CMK (cell line): ENCODE measurements at regions not wholly inside any gene's neighbourhood (a gene's known extent, or its start where the extent isn't known, plus 50 kb on each side); places are given as distances from the start of the nearest gene placed in this dataset.
A peak's percentile ranks its signal among the peaks of the same experiment; 100 is the strongest.

Experiments used
- DNase-seq: peaks from one replicate; pipeline ENCODE4 v3.0.0-alpha.2; 2010; ENCODE audit warnings: low read depth

- no peak for DNase-seq
These were observed 307.4 kb upstream of the NR2F2 start for GRCh38 chr15:96023081-96023480.

GRCh38 chr15:96027501-96027900, 303.0 kb upstream of the NR2F2 start:
- no peak for DNase-seq

- DNase-seq = no peak
These were observed 301.9 kb upstream of the NR2F2 start for GRCh38 chr15:96028620-96029019.

GRCh38 chr15:96029172-96029571, 301.3 kb upstream of the NR2F2 start:
- no peak for DNase-seq

GRCh38 chr15:96031426-96032110, 298.9 kb upstream of the NR2F2 start:
- DNase-seq = no peak

- no peak for DNase-seq
These were observed 295.4 kb upstream of the NR2F2 start for GRCh38 chr15:96035091-96035490.

GRCh38 chr15:96035635-96036034, 294.9 kb upstream of the NR2F2 start:
- no peak for DNase-seq

- peak; percentile 31 for DNase-seq
These were observed 292.9 kb upstream of the NR2F2 start for GRCh38 chr15:96037584-96037983.

GRCh38 chr15:96038131-96038530, 292.4 kb upstream of the NR2F2 start:
- no peak for DNase-seq

- DNase-seq = no peak
These were observed 291.9 kb upstream of the NR2F2 start for GRCh38 chr15:96038650-96039049.

GRCh38 chr15:96041982-96042733, 288.3 kb upstream of the NR2F2 start:
- no peak for DNase-seq

- no peak for DNase-seq
These were observed 287.7 kb upstream of the NR2F2 start for GRCh38 chr15:96042734-96043224.

- no peak for DNase-seq
These were observed 286.8 kb upstream of the NR2F2 start for GRCh38 chr15:96043591-96044171.

- no peak for DNase-seq
These were observed 283.8 kb upstream of the NR2F2 start for GRCh38 chr15:96046620-96047240.

- DNase-seq = no peak
These were observed 283.1 kb upstream of the NR2F2 start for GRCh38 chr15:96047255-96047931.

GRCh38 chr15:96049323-96049722, 281.2 kb upstream of the NR2F2 start:
- no peak for DNase-seq

GRCh38 chr15:96049766-96050165, 280.7 kb upstream of the NR2F2 start:
- no peak for DNase-seq

- DNase-seq = no peak
These were observed 278.9 kb upstream of the NR2F2 start for GRCh38 chr15:96051598-96051997.

- no peak for DNase-seq
These were observed 278.3 kb upstream of the NR2F2 start for GRCh38 chr15:96052154-96052553.

GRCh38 chr15:96052572-96053030, 277.9 kb upstream of the NR2F2 start:
- no peak for DNase-seq

GRCh38 chr15:96053031-96053780, 277.3 kb upstream of the NR2F2 start:
- DNase-seq = no peak
